ENCODE measurements at regions not wholly inside any gene's neighbourhood (a gene's known extent, or its start where the extent isn't known, plus 50 kb on each side); places are given as distances from the start of the nearest gene placed in this dataset.

DNA sequence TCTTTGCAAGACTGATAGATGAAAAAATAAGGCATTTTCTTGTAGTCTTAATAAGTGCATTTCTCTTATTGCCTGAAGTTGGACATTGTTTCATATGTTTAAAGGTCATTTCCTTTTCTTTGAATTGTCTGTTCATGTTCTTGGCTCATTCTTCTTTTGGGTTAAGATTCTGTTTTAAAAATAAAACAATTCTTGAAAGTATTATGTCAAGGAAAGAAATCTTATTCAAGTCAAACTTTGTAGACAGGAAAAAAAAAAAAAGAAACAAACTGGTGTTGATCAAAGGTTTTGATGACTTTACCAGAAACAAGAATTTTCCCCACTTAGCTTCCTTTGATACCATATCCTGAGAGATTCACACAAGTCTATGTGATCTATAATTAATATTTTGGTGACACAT is 132.9 kb upstream of the AADACL2 start:
- intact Hi-C loops (cut with DNase I; ENCODE audit: low total_unique reads), result no loop called here

DNA sequence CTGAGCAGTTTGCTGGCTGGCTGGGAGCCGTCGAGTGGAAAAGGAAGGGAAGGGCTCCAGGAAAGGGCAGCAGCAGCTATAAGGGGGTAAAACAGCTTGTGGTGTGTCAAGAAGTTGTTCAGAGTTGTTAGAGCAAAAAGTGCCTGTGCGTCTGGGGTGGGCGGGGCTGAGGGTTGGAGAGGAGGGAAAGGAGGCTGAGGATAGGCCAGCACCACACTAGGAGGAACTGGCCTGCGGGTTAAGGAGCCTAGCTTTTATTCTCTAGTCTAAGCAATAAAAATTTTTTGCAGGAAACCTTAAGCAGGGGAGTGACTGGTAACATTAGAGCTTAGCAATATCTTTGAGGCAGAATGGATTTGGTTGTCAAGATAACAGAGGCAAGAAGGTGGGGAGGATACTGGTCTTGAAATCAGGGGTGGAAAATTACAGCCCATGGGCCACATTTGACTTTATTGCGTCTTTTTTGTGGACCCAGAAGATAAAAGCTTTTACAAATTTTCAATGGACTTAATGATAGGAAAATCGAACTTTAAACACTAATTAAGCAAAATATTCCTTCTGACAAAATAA is 134.5 kb upstream of the AADACL2 start:
- no peak for DNase-seq
- TF ChIP-seq POLR2A (IDR thresholded peaks at IDR 0.05), result no peak
- TF ChIP-seq, protein P1, sequence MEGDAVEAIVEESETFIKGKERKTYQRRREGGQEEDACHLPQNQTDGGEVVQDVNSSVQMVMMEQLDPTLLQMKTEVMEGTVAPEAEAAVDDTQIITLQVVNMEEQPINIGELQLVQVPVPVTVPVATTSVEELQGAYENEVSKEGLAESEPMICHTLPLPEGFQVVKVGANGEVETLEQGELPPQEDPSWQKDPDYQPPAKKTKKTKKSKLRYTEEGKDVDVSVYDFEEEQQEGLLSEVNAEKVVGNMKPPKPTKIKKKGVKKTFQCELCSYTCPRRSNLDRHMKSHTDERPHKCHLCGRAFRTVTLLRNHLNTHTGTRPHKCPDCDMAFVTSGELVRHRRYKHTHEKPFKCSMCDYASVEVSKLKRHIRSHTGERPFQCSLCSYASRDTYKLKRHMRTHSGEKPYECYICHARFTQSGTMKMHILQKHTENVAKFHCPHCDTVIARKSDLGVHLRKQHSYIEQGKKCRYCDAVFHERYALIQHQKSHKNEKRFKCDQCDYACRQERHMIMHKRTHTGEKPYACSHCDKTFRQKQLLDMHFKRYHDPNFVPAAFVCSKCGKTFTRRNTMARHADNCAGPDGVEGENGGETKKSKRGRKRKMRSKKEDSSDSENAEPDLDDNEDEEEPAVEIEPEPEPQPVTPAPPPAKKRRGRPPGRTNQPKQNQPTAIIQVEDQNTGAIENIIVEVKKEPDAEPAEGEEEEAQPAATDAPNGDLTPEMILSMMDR (IDR thresholded peaks at IDR 0.05), result no peak
- intact Hi-C loops (cut with DNase I; ENCODE audit: low total_unique reads), result no loop called here
- Histone ChIP-seq H3K27ac (no peak overlapping the region), H3K36me3 (no peaks in the 10 kb centered on the region), H3K4me1 (no peaks in the 10 kb centered on the region), H3K27me3 (no peaks in the 10 kb centered on the region), H3K9me3 (no peaks in the 10 kb centered on the region), H3K4me3 (no peak overlapping the region)

More for the DNA sequence above, 132.9 kb upstream of the AADACL2 start:
- no peak for DNase-seq
- Histone ChIP-seq H3K36me3 (no peaks in the 10 kb centered on the region), H3K27ac (no peak overlapping the region), H3K4me3 (no peak overlapping the region), H3K27me3 (no peaks in the 10 kb centered on the region), H3K4me1 (no peaks in the 10 kb centered on the region), H3K9me3 (no peaks in the 10 kb centered on the region)
- TF ChIP-seq, protein P1 (IDR thresholded peaks at IDR 0.05), result no peak
- TF ChIP-seq POLR2A (IDR thresholded peaks at IDR 0.05), result no peak

DNA sequence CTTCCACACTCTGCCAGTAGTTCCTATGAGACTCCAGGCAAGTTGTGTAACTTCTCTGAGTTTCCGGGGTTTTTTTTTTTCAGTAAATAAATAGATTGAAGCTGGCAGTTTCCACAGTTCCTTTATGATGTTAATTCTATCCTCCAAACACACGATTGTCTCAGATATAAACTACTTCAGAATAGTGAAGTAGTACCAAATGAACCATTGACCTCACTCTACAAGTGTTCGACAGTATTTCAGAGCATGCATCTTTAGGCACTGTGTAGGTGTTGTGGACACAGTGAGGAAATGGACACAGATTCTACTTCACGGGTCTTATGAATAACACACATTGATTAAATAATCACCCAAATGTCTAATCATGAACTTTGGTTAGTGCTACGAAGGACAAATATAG is 136.1 kb upstream of the IGSF10 start:
- Histone ChIP-seq H3K4me1 (no peaks in the 10 kb centered on the region), H3K27ac (no peak overlapping the region)
- no peak for DNase-seq

DNA sequence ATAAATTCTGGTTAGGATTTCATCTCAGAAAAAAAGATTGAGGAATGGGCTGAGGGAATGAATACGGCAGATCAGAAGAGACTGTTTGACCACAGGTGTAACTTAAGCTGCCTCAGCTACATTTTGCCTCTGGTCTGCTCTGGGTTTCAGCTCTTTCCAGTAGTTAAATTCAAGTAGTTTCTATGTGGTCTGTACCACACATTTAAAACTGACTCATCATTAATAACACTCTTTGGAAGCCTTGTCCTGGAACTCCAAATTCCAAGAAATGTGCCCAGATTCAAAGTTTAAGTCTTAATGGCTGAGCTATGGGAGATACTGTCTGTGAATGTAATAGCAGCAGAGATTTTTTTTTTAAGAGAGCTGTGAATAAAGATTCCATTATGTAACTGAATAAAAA is 133.1 kb upstream of the IGSF10 start:
- Histone ChIP-seq H3K4me1 (no peaks in the 10 kb centered on the region), H3K36me3 (no peaks in the 10 kb centered on the region), H3K27me3 (no peaks in the 10 kb centered on the region), H3K27ac (no peak overlapping the region), H3K4me3 (no peak overlapping the region), H3K9me3 (no peaks in the 10 kb centered on the region)
- intact Hi-C loops (cut with DNase I; ENCODE audit: low total_unique reads), result no loop called here
- DNase-seq, result no peak
- TF ChIP-seq, protein P1 (IDR thresholded peaks at IDR 0.05), result no peak
- no peak for TF ChIP-seq POLR2A (IDR thresholded peaks at IDR 0.05)

More for the DNA sequence above, 136.1 kb upstream of the IGSF10 start:
- Histone ChIP-seq H3K9me3 (no peaks in the 10 kb centered on the region), H3K36me3 (no peaks in the 10 kb centered on the region), H3K27me3 (no peaks in the 10 kb centered on the region), H3K4me3 (no peak overlapping the region)
- intact Hi-C loops (cut with DNase I; ENCODE audit: low total_unique reads), result no loop called here
- TF ChIP-seq, protein P1 (IDR thresholded peaks at IDR 0.05), result no peak
- TF ChIP-seq POLR2A (IDR thresholded peaks at IDR 0.05), result no peak

DNA sequence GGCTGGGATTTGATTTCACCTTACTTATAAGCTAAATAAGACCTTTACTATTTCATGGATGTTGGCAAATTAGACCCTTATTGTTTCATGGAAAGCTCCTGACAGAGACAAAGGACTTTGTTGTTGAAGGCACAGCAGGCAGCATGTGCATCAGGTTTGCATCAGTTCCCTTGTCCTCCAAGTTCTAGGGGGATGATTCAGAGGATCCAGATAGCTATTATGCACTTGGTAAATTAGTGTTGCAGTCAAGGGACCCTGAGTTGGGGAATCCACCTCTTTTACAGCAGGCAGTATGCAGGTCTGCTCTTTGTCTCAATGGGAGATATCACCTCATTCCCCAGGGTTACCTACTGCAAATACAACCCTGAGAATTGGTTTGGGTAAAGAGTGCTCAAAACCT is 131.4 kb upstream of the IGSF10 start:
- Histone ChIP-seq H3K4me1 (no peaks in the 10 kb centered on the region), H3K4me3 (no peak overlapping the region), H3K27ac (no peak overlapping the region), H3K9me3 (no peaks in the 10 kb centered on the region), H3K27me3 (no peaks in the 10 kb centered on the region), H3K36me3 (no peaks in the 10 kb centered on the region)
- no peak for DNase-seq
- intact Hi-C loops (cut with DNase I; ENCODE audit: low total_unique reads), result no loop called here
- no peak for TF ChIP-seq POLR2A (IDR thresholded peaks at IDR 0.05)
- TF ChIP-seq, protein P1 (IDR thresholded peaks at IDR 0.05), result no peak

Data from uterus (tissue), 3 donors.